HepG2 (cell line): ENCODE measurements at regions not wholly inside any gene's neighbourhood (a gene's known extent, or its start where the extent isn't known, plus 50 kb on each side); places are given as distances from the start of the nearest gene placed in this dataset.

Source experiments
- ATAC-seq: fragments of 200-7000 bp; cut with Tn5 transposase; 3 replicates; pipeline ENCODE4 v1.9.1; 2020; ENCODE audit warnings: mild to moderate bottlenecking, moderate library complexity
- BruUV-seq: library from RNA; stranded (reverse); fragments of 400-500 nt; replicated peaks from 2 replicates; lab custom pipeline; 2021; lab: Mats Ljungman, UMichigan
- CTCF ChIA-PET: fragments of 300-600 bp; formaldehyde crosslinking; extraction: SDS; loops from one replicate; lab custom pipeline; 2021; ENCODE audit warnings: low total read pairs, inconsistent platforms, low intra/inter-chr PET ratio; lab: Yijun Ruan, JAX
- POLR2A ChIA-PET: fragments of 350-600 bp; sonication (Branson Sonifier 250); formaldehyde crosslinking; loops from one replicate; lab custom pipeline; 2020; ENCODE audit warnings: antibody characterized with exemption, inconsistent platforms; lab: Yijun Ruan, JAX
- DNase-seq: peaks from one replicate; pipeline ENCODE4 v3.0.0-alpha.2; 2015; ENCODE audit warnings: low spot score
- FAIRE-seq: peaks from 3 replicates; lab custom pipeline; 2011; peaks lifted over from hg19 to GRCh38; lab: Jason Lieb, UNC
- H2AFZ ChIP-seq: one replicate; pipeline ENCODE4 v1.6.1; 2011; ENCODE audit warnings: low read length, inconsistent platforms
- H3K27ac ChIP-seq: fragments of 300-600 bp; 3 replicates; pipeline ENCODE4 v1.8.0; 2011; ENCODE audit warnings: mixed run types, mild to moderate bottlenecking, mixed read lengths, low read length, inconsistent platforms; ENCODE audit not compliant: insufficient read depth; ENCODE audit errors: extremely low read length
- H3K27me3 ChIP-seq, 2 experiments: fragments of 200-600 bp in 1 of 2; 2 replicates in 1 of 2; 3 replicates in 1 of 2; pipeline versions ENCODE4 v1.6.0 to v1.8.0; 2011; ENCODE audit warnings: low read length in 2 of 2, mild to moderate bottlenecking in 2 of 2, moderate library complexity in 2 of 2, inconsistent platforms in 1 of 2; ENCODE audit not compliant: insufficient read depth in 2 of 2, control insufficient read depth in 1 of 2
- H3K36me3 ChIP-seq, 2 experiments: fragments of 200-600 bp in 1 of 2; replicated peaks in 1 of 2; 2 replicates in 1 of 2; 3 replicates in 1 of 2; pipeline versions ENCODE4 v1.5.1 to v1.8.0; 2011; ENCODE audit warnings: low read length in 2 of 2, inconsistent platforms in 1 of 2; ENCODE audit not compliant: insufficient read depth in 2 of 2, control insufficient read depth in 1 of 2
- H3K4me1 ChIP-seq: 2 replicates; pipeline ENCODE4 v1.5.1; 2012; ENCODE audit warnings: low read length, inconsistent platforms; ENCODE audit not compliant: insufficient read depth
- H3K4me2 ChIP-seq: 2 replicates; pipeline ENCODE4 v1.6.0; 2011; ENCODE audit warnings: low read depth, low read length, inconsistent platforms
- H3K4me3 ChIP-seq, 3 experiments: fragments of 200-600 bp in 1 of 3; sonication (generic), shearing (Covaris generic) in 1 of 3; replicated peaks in 1 of 3; 2 replicates each; pipeline ENCODE4 v1.5.1; 2011 to 2016; ENCODE audit warnings: low read length in 3 of 3, inconsistent platforms in 2 of 3, low read depth in 2 of 3, mild to moderate bottlenecking in 2 of 3, control low read depth in 1 of 3, mixed read lengths in 1 of 3; ENCODE audit not compliant: insufficient read depth in 1 of 3
- H3K79me2 ChIP-seq: one replicate; pipeline ENCODE4 v1.6.1; 2011; ENCODE audit warnings: low read length, inconsistent platforms; ENCODE audit not compliant: insufficient read depth
- H3K9ac ChIP-seq: 2 replicates; pipeline ENCODE4 v1.6.0; 2011; ENCODE audit warnings: mild to moderate bottlenecking, low read depth, low read length, inconsistent platforms; ENCODE audit not compliant: insufficient read depth
- H3K9me3 ChIP-seq: 2 replicates; pipeline ENCODE4 v1.5.1; 2012; ENCODE audit warnings: mild to moderate bottlenecking, low read length
- H4K20me1 ChIP-seq: 2 replicates; pipeline ENCODE4 v1.6.0; 2011; ENCODE audit warnings: inconsistent platforms, mild to moderate bottlenecking, low read length, moderate library complexity; ENCODE audit not compliant: insufficient read depth
- CBX2 ChIP-seq, 2 experiments: fragments of 200-600 bp in 1 of 2; sonication (generic); formaldehyde crosslinking in 1 of 2; IDR thresholded peaks; 2 replicates each; pipeline versions ENCODE4 v1.7.0 to v1.8.1; 2018 to 2022; ENCODE audit warnings: low read depth in 2 of 2, low read length in 1 of 2, mild to moderate bottlenecking in 1 of 2, missing genetic modification reagents in 1 of 2
- GLI4 ChIP-seq: sonication (generic); formaldehyde crosslinking; IDR thresholded peaks from 2 replicates; pipeline ENCODE4 v1.5.1; 2020; ENCODE audit warnings: missing genetic modification reagents, mild to moderate bottlenecking, moderate library complexity, borderline replicate concordance
- HNRNPK ChIP-seq: fragments of 200-400 bp; formaldehyde crosslinking; IDR thresholded peaks from 2 replicates; pipeline ENCODE4 v1.6.1; 2018; ENCODE audit warnings: low read length, low read depth, moderate library complexity, mild to moderate bottlenecking; ENCODE audit not compliant: poor library complexity, severe bottlenecking
- IRX3 ChIP-seq: sonication (generic); formaldehyde crosslinking; IDR thresholded peaks from 2 replicates; pipeline ENCODE4 v1.8.1; 2023; ENCODE audit warnings: mild to moderate bottlenecking, low read depth, missing genetic modification reagents, borderline replicate concordance
- KAT7 ChIP-seq: IDR thresholded peaks from 2 replicates; pipeline ENCODE4 v1.6.1; 2018; ENCODE audit warnings: borderline replicate concordance, missing compliant biosample characterization
- NFE2L1 ChIP-seq: sonication (generic); formaldehyde crosslinking; IDR thresholded peaks from 2 replicates; pipeline ENCODE4 v1.4.0; 2020; ENCODE audit warnings: missing genetic modification reagents, mild to moderate bottlenecking, borderline replicate concordance
- NRL ChIP-seq: sonication (generic); formaldehyde crosslinking; IDR thresholded peaks from 2 replicates; pipeline ENCODE4 v1.5.0; 2020; ENCODE audit warnings: missing genetic modification reagents, mild to moderate bottlenecking, moderate library complexity, borderline replicate concordance
- ZNF468 ChIP-seq: sonication (generic); formaldehyde crosslinking; IDR thresholded peaks from 2 replicates; pipeline ENCODE4 v1.8.0; 2022; ENCODE audit warnings: mild to moderate bottlenecking, moderate library complexity, missing genetic modification reagents
- ZNF562 ChIP-seq: sonication (generic); formaldehyde crosslinking; IDR thresholded peaks from 2 replicates; pipeline ENCODE4 v1.8.0; 2022; ENCODE audit warnings: missing genetic modification reagents, borderline replicate concordance
- WGBS: methylation state at CpG from one replicate; pipeline ENCODE4 v1.1.6; 2017; ENCODE audit warnings: low lambda C conversion rate; 5-methylcytosine and 5-hydroxymethylcytosine counted together
- in situ Hi-C: cut with HindIII; loops from 2 replicates; pipeline ENCODE4 v1.10.0; 2017; ENCODE audit warnings: low pct_unique_long_range_greater_than_20kb; ENCODE audit not compliant: extremely low pct_ligation_motif_present
- intact Hi-C: fragments of 100-400 bp; cut with micrococcal nuclease; formaldehyde crosslinking; loops from one replicate; pipeline ENCODE4 v1.10.0; 2022; ENCODE audit not compliant: unreplicated experiment
- TF ChIP-seq, protein P1 (sequence below): sonication (generic); formaldehyde crosslinking; conservative IDR thresholded peaks from 2 replicates; pipeline ENCODE4 v1.4.0; 2020; ENCODE audit warnings: missing genetic modification reagents
- TF ChIP-seq, protein P2 (sequence below): sonication (generic); formaldehyde crosslinking; IDR thresholded peaks from 2 replicates; pipeline ENCODE4 v1.4.0; 2020; ENCODE audit warnings: missing genetic modification reagents, borderline replicate concordance
- TF ChIP-seq, protein P3 (sequence below): sonication (generic); formaldehyde crosslinking; IDR thresholded peaks from 2 replicates; pipeline ENCODE4 v1.8.1; 2023; ENCODE audit warnings: missing genetic modification reagents, inconsistent platforms, borderline replicate concordance

DNA sequence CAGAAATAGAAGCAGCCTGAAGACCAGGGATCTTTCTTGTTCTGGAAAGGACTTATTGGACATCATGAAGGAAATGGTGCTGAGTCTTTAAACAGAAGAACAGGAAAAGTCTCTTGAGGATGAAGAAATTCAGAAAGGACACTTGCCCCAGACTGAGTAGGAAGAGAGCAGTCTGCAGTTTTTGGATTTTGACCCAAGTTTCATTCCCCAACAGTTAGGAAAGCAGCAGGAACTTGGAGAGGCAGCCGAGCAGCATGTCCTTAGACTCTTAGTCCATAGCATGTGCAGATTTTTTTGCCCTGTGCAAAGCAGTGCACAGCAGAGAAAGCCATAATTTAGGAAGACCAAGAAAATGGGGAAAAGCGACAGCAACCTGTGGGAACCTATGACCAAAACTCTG, 927.2 kb upstream of the AUTS2 start:
- Histone ChIP-seq H3K4me3 (no peak overlapping the region), H2AFZ (no peak overlapping the region), H4K20me1 (no peaks in the 10 kb centered on the region), H3K9ac (no peak overlapping the region), H3K4me1 (no peaks in the 10 kb centered on the region), H3K9me3 (peaks cover 43% of the 10 kb centered on the region), H3K27ac (no peak overlapping the region), H3K27me3 (no peaks in the 10 kb centered on the region), H3K36me3 (no peaks in the 10 kb centered on the region), H3K79me2 (no peaks in the 10 kb centered on the region), H3K4me2 (no peak overlapping the region)
- in situ Hi-C loops (no loop called here), intact Hi-C loops (no loop called here)
- DNase-seq (no peak), FAIRE-seq (no peak), ATAC-seq (no peak)
- ChIA-PET CTCF (no interaction called here), POLR2A (no interaction called here)
- 3% methylated on average over 2 of the region's 2 CpGs for WGBS
- TF ChIP-seq HNRNPK (no peak), KAT7 (CRISPR knock-in tag) (no peak), NFE2L1 (no peak), ZNF468 (CRISPR knock-in tag) (no peak), GLI4 (CRISPR knock-in tag) (no peak), IRX3 (CRISPR knock-in tag) (no peak), NRL (no peak), CBX2 (IDR thresholded peaks at IDR 0.05; ENCODE audit: low read depth, low read length) (no peak), CBX2 (CRISPR knock-in tag; IDR thresholded peaks at IDR 0.05; ENCODE audit: low read depth) (no peak), ZNF562 (CRISPR knock-in tag) (no peak)
- TF ChIP-seq, protein P1, sequence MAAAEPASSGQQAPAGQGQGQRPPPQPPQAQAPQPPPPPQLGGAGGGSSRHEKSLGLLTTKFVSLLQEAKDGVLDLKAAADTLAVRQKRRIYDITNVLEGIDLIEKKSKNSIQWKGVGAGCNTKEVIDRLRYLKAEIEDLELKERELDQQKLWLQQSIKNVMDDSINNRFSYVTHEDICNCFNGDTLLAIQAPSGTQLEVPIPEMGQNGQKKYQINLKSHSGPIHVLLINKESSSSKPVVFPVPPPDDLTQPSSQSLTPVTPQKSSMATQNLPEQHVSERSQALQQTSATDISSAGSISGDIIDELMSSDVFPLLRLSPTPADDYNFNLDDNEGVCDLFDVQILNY (CRISPR knock-in tag): no peak
- TF ChIP-seq, protein P2, sequence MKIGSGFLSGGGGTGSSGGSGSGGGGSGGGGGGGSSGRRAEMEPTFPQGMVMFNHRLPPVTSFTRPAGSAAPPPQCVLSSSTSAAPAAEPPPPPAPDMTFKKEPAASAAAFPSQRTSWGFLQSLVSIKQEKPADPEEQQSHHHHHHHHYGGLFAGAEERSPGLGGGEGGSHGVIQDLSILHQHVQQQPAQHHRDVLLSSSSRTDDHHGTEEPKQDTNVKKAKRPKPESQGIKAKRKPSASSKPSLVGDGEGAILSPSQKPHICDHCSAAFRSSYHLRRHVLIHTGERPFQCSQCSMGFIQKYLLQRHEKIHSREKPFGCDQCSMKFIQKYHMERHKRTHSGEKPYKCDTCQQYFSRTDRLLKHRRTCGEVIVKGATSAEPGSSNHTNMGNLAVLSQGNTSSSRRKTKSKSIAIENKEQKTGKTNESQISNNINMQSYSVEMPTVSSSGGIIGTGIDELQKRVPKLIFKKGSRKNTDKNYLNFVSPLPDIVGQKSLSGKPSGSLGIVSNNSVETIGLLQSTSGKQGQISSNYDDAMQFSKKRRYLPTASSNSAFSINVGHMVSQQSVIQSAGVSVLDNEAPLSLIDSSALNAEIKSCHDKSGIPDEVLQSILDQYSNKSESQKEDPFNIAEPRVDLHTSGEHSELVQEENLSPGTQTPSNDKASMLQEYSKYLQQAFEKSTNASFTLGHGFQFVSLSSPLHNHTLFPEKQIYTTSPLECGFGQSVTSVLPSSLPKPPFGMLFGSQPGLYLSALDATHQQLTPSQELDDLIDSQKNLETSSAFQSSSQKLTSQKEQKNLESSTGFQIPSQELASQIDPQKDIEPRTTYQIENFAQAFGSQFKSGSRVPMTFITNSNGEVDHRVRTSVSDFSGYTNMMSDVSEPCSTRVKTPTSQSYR (CRISPR knock-in tag): no peak
- TF ChIP-seq, protein P3, sequence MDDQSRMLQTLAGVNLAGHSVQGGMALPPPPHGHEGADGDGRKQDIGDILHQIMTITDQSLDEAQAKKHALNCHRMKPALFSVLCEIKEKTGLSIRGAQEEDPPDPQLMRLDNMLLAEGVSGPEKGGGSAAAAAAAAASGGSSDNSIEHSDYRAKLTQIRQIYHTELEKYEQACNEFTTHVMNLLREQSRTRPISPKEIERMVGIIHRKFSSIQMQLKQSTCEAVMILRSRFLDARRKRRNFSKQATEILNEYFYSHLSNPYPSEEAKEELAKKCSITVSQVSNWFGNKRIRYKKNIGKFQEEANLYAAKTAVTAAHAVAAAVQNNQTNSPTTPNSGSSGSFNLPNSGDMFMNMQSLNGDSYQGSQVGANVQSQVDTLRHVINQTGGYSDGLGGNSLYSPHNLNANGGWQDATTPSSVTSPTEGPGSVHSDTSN (CRISPR knock-in tag): no peak
- BruUV-seq: no TSS peak
